Liver (tissue), 7 donors: ENCODE measurements at regions not wholly inside any gene's neighbourhood (a gene's known extent, or its start where the extent isn't known, plus 50 kb on each side); places are given as distances from the start of the nearest gene placed in this dataset.

Experiments
- DNase-seq: peaks from one replicate; pipeline ENCODE4 v3.0.0-alpha.2; 2017; ENCODE audit warnings: low spot score
- H3K27ac ChIP-seq, 2 donors: one replicate each; pipeline ENCODE4 v1.7.0; 2013; ENCODE audit warnings: inconsistent platforms in 2 of 2, low read length in 2 of 2, control low read depth in 1 of 2, low read depth in 1 of 2, mild to moderate bottlenecking in 1 of 2
- H3K27me3 ChIP-seq, 4 donors: one replicate each; pipeline versions ENCODE4 v1.6.1 to v1.7.0; 2013; ENCODE audit warnings: low read length in 3 of 4, inconsistent platforms in 1 of 4, mild to moderate bottlenecking in 1 of 4, moderate library complexity in 1 of 4; ENCODE audit not compliant: control insufficient read depth in 4 of 4, insufficient read depth in 4 of 4
- H3K36me3 ChIP-seq, 4 donors: one replicate each; pipeline versions ENCODE4 v1.6.1 to v1.7.0; 2013; ENCODE audit warnings: low read length in 3 of 4, mild to moderate bottlenecking in 3 of 4, low read depth in 1 of 4, moderate library complexity in 1 of 4; ENCODE audit not compliant: control insufficient read depth in 4 of 4, insufficient read depth in 3 of 4
- H3K4me1 ChIP-seq, 4 donors: one replicate each; pipeline versions ENCODE4 v1.6.1 to v1.7.0; 2013; ENCODE audit warnings: low read length in 3 of 4, mild to moderate bottlenecking in 3 of 4, moderate library complexity in 1 of 4; ENCODE audit not compliant: control insufficient read depth in 4 of 4, insufficient read depth in 4 of 4
- H3K4me3 ChIP-seq, 3 donors: one replicate each; pipeline versions ENCODE4 v1.6.1 to v1.7.0; 2013; ENCODE audit warnings: low read length in 3 of 3, control low read depth in 1 of 3, low read depth in 1 of 3, mild to moderate bottlenecking in 1 of 3
- H3K9ac ChIP-seq, 2 donors: one replicate each; pipeline ENCODE4 v1.7.0; 2013; ENCODE audit warnings: low read length in 2 of 2, mild to moderate bottlenecking in 2 of 2, moderate library complexity in 2 of 2, control low read depth in 1 of 2, low read depth in 1 of 2
- H3K9me3 ChIP-seq, 4 donors: one replicate each; pipeline versions ENCODE4 v1.6.1 to v1.7.0; 2013; ENCODE audit warnings: low read length in 3 of 4; ENCODE audit not compliant: control insufficient read depth in 4 of 4
- ATF3 ChIP-seq: IDR thresholded peaks from 2 replicates; pipeline ENCODE4 v1.6.1; 2016; ENCODE audit warnings: antibody characterized with exemption
- EGR1 ChIP-seq, 2 donors: IDR thresholded peaks; 2 replicates each; pipeline ENCODE4 v1.6.1; 2016 to 2018; ENCODE audit warnings: antibody characterized with exemption in 2 of 2, low read depth in 2 of 2
- FOXA1 ChIP-seq: IDR thresholded peaks from 2 replicates; pipeline ENCODE4 v1.6.1; 2016; ENCODE audit warnings: antibody characterized with exemption
- FOXA2 ChIP-seq: IDR thresholded peaks from 2 replicates; pipeline ENCODE4 v1.6.1; 2016; ENCODE audit warnings: antibody characterized with exemption
- GABPA ChIP-seq, 2 donors: IDR thresholded peaks in 1 of 2; conservative IDR thresholded peaks in 1 of 2; 2 replicates each; pipeline ENCODE4 v1.6.1; 2016; ENCODE audit warnings: antibody characterized with exemption in 2 of 2, mild to moderate bottlenecking in 1 of 2, moderate library complexity in 1 of 2
- HNF4A ChIP-seq, 2 donors: conservative IDR thresholded peaks; 2 replicates each; pipeline ENCODE4 v1.6.1; 2016; ENCODE audit warnings: antibody characterized with exemption in 2 of 2, mild to moderate bottlenecking in 2 of 2
- HNF4G ChIP-seq: IDR thresholded peaks from 2 replicates; pipeline ENCODE4 v1.6.1; 2016; ENCODE audit warnings: antibody characterized with exemption
- JUND ChIP-seq, 2 donors: IDR thresholded peaks; 2 replicates each; pipeline ENCODE4 v1.6.1; 2016; ENCODE audit warnings: antibody characterized with exemption in 2 of 2
- MAX ChIP-seq: IDR thresholded peaks from 2 replicates; pipeline ENCODE4 v1.6.1; 2016; ENCODE audit warnings: antibody characterized with exemption
- NR2F2 ChIP-seq: IDR thresholded peaks from 2 replicates; pipeline ENCODE4 v1.6.1; 2016; ENCODE audit warnings: antibody characterized with exemption
- RAD21 ChIP-seq, 2 donors: IDR thresholded peaks; 2 replicates each; pipeline ENCODE4 v1.6.1; 2016; ENCODE audit warnings: antibody characterized with exemption in 2 of 2, mild to moderate bottlenecking in 2 of 2
- REST ChIP-seq: IDR thresholded peaks from 2 replicates; pipeline ENCODE4 v1.6.1; 2016; ENCODE audit warnings: antibody characterized with exemption, mild to moderate bottlenecking
- RXRA ChIP-seq, 2 donors: IDR thresholded peaks; 2 replicates each; pipeline ENCODE4 v1.6.1; 2017 to 2018; ENCODE audit warnings: antibody characterized with exemption in 2 of 2, mild to moderate bottlenecking in 1 of 2
- SP1 ChIP-seq: IDR thresholded peaks from 2 replicates; pipeline ENCODE4 v1.6.1; 2018; ENCODE audit warnings: antibody characterized with exemption, mild to moderate bottlenecking
- TAF1 ChIP-seq: conservative IDR thresholded peaks from 2 replicates; pipeline ENCODE4 v1.6.1; 2016; ENCODE audit warnings: antibody characterized with exemption, mild to moderate bottlenecking
- YY1 ChIP-seq: IDR thresholded peaks from 2 replicates; pipeline ENCODE4 v1.6.1; 2016; ENCODE audit warnings: antibody characterized with exemption, mild to moderate bottlenecking
- ZBTB33 ChIP-seq: IDR thresholded peaks from 2 replicates; pipeline ENCODE4 v1.6.1; 2016; ENCODE audit warnings: antibody characterized with exemption
- WGBS: extraction: QIAGEN DNeasy Blood & Tissue Kit; methylation state at CpG from one replicate; pipeline ENCODE4 v1.1.7; 2013; 5-methylcytosine and 5-hydroxymethylcytosine counted together
- donor health status: healthy.
- donor health status: healthy.
- donor health status: healthy.
- donor health status: healthy.

GRCh38 chr6:40925341-40925740 lies 113.7 kb downstream of the UNC5CL start:
- 89% methylated on average over 1 of the region's 1 CpG for WGBS
- no peak for TF ChIP-seq FOXA1
- no peak for TF ChIP-seq NR2F2
- no peak for TF ChIP-seq ATF3
- TF ChIP-seq GABPA (IDR thresholded peaks at IDR 0.05 in 1 of 2, conservative IDR thresholded peaks at IDR 0.05 in 1 of 2) = no peak
- TF ChIP-seq FOXA2 = no peak
- no peak overlapping the region for H3K4me3 ChIP-seq
- no peaks in the 10 kb centered on the region for H3K4me1 ChIP-seq
- H3K9ac ChIP-seq = no peak overlapping the region
- no peaks in the 10 kb centered on the region for H3K27me3 ChIP-seq
- H3K27ac ChIP-seq = no peak overlapping the region
- no peak for DNase-seq
- H3K36me3 ChIP-seq = no peaks in the 10 kb centered on the region
- H3K9me3 ChIP-seq = no peaks in the 10 kb centered on the region

- Histone ChIP-seq H3K9ac (no peak overlapping the region), H3K4me3 (no peak overlapping the region), H3K9me3 (no peaks in the 10 kb centered on the region), H3K27me3 (no peaks in the 10 kb centered on the region), H3K27ac (no peak overlapping the region), H3K4me1 (no peaks in the 10 kb centered on the region), H3K36me3 (no peaks in the 10 kb centered on the region)
- no peak for TF ChIP-seq FOXA2
- WGBS = 88% methylated on average over 7 of the region's 7 CpGs
- no peak for DNase-seq
Measured at GRCh38 chr6:40924839-40925238, 114.2 kb downstream of the UNC5CL start.

GRCh38 chr6:40923880-40924279 lies 115.1 kb downstream of the UNC5CL start:
- H3K36me3 ChIP-seq = no peaks in the 10 kb centered on the region
- no peak overlapping the region for H3K9ac ChIP-seq
- H3K4me1 ChIP-seq = no peaks in the 10 kb centered on the region
- H3K27ac ChIP-seq = no peak overlapping the region
- TF ChIP-seq FOXA2 (no peak), YY1 (no peak), REST (no peak)
- 83% methylated on average over 2 of the region's 2 CpGs for WGBS
- no peaks in the 10 kb centered on the region for H3K27me3 ChIP-seq
- no peak for DNase-seq
- H3K4me3 ChIP-seq = no peak overlapping the region
- H3K9me3 ChIP-seq = no peaks in the 10 kb centered on the region

- Histone ChIP-seq H3K9ac (no peak overlapping the region), H3K4me1 (no peaks in the 10 kb centered on the region), H3K27ac (no peak overlapping the region), H3K9me3 (no peaks in the 10 kb centered on the region), H3K36me3 (no peaks in the 10 kb centered on the region), H3K27me3 (no peaks in the 10 kb centered on the region), H3K4me3 (no peak overlapping the region)
- no peak for DNase-seq
- WGBS = 89% methylated on average over 4 of the region's 4 CpGs
- TF ChIP-seq HNF4G (no peak), ZBTB33 (no peak), RXRA (IDR thresholded peaks at IDR 0.05) (no peak), EGR1 (IDR thresholded peaks at IDR 0.05; ENCODE audit: low read depth in 2 of 2) (no peak), SP1 (no peak), ATF3 (no peak), MAX (no peak), TAF1 (no peak), HNF4A (conservative IDR thresholded peaks at IDR 0.05) (no peak), JUND (IDR thresholded peaks at IDR 0.05) (no peak), GABPA (IDR thresholded peaks at IDR 0.05 in 1 of 2, conservative IDR thresholded peaks at IDR 0.05 in 1 of 2) (no peak), RAD21 (IDR thresholded peaks at IDR 0.05) (no peak)
Measured at GRCh38 chr6:40923326-40923725, 115.7 kb downstream of the UNC5CL start.
